Loucy (cell line): ENCODE measurements at regions not wholly inside any gene's neighbourhood (a gene's known extent, or its start where the extent isn't known, plus 50 kb on each side); places are given as distances from the start of the nearest gene placed in this dataset.

Source experiments
- CTCF ChIP-seq: fragments of 200-600 bp; sonication (generic); conservative IDR thresholded peaks from 2 replicates; pipeline ENCODE4 v1.5.1; 2014; ENCODE audit warnings: mild to moderate bottlenecking, antibody characterized with exemption, low read length
- EZH2phosphoT487 ChIP-seq: fragments of 200-600 bp; IDR thresholded peaks from 2 replicates; pipeline ENCODE4 v1.6.1; 2018; ENCODE audit warnings: antibody characterized with exemption, mild to moderate bottlenecking, moderate library complexity, borderline replicate concordance

GRCh38 chr1:34639701-34640100 is 115.1 kb upstream of the GJB5 start:
- no peak for TF ChIP-seq CTCF
- TF ChIP-seq EZH2phosphoT487 = no peak
